HG03558 (cell line): ENCODE measurements at regions not wholly inside any gene's neighbourhood (a gene's known extent, or its start where the extent isn't known, plus 50 kb on each side); places are given as distances from the start of the nearest gene placed in this dataset.

ENCODE experiments used
- ATAC-seq: cut with Tn5 transposase; IDR thresholded peaks from one replicate; pipeline ENCODE4 v1.9.1; 2021; ENCODE audit warnings: moderate number of reproducible peaks; ENCODE audit not compliant: unreplicated experiment; ENCODE audit errors: extremely low read depth

GRCh38 chr17:77436481-77436880, 295.7 kb downstream of the SEC14L1 start:
- no peak for ATAC-seq

DNA sequence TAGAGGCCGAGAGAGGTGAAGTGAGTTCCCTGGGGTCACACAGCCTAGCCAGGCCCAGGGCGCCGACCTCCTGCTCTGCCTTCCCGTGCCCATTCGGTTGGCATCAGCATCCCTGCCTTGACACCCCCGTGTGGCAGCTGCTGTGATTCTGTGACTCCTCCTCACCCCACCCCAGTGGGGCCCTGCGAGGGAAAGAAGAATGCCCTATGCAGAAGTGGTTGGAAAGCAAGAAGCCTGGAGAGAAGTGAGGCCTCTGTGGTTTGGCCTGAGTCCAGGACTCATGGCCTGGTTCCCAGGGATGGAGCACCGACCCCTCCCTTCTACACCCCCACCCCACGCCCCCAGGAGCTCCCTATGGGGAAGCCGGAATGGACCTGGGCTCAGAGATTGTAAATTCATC, 296.2 kb downstream of the SEC14L1 start:
- no peak for ATAC-seq

GRCh38 chr17:77437747-77438146, 297.0 kb downstream of the SEC14L1 start:
- ATAC-seq: no peak

DNA sequence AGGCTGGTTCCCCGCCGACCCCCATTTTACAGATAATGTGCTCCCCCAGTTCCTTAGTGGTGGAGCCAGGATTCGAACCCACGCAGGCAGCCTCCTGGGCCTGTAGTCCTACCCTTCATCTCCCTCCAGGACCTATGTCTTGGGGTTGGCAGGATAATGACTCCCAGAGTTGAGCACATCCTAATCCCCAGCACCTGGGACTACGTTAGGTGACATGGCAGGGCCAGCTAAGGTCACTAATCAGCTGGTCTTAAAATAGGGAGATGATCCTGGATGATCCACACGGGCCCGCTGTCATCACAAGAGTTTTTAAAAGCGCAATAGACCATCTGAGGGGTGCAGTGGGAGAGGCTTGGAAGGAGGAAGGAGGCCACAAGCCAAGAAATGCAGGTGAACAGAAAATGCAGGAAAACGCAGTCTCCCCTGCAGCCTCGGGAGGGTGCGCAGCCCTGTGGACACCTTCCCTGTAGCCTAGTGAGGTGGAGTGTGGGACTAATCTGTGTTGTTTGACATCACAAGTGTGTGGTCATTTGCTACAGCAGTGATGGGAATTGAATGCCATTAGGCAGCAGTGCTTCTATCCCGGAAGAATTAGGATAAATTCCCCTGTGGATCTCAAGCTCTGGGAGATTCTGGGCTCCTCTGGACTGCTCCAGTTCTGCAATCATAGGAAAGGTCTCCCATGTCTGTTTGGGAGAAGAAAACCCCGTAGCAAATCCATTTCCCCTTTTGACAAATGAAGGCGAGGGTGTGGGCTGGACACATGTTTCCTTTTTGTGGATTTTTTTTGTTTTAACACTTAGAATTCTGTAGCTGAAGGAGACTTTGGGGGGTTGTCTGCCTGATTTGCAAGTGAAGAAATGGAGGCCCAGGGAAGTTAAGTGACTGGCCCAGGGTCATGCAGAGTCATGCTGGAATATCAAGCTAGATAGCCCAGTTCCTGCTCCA, 297.7 kb downstream of the SEC14L1 start:
- ATAC-seq: no peak

DNA sequence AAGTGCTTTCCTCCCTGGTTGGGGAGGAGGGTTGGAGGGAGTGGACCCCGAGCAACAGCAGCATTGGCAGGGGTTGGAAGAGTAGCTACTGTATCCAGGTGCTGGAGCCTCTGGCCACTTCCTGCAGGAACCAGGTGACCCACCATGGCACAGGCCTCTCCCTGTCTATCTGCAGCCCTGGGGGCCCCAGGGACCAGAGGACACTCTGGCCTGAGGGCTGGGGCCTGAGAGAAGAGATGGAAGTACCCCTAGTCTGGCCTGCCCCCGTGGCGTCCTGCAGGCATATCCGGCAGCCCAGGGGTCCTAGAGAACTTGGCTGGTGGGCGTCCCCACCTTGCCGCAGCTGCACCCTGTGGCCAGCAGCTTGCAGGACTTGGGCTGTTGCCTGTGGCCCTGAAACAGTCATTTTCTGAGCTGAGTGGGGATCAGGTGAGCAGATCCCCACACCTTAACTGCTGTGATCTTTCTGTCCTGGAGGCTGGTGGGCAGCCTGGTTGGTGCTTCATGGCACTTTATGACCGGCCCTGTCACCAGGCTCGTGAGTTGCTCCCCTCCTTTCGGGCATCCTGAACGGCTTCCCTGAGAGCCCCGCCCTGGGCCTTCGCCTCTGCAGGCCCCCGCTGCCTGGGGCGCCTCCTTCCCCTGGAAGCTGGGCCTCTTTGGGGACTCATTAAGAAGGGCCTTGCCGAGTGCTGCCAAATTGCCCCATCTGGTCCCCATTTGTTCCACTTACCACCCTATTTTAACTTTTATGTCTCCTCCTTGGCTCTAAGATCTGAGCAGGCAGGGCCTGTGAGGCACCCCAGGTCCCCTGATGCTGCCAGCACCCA, 298.6 kb downstream of the SEC14L1 start:
- no peak for ATAC-seq

DNA sequence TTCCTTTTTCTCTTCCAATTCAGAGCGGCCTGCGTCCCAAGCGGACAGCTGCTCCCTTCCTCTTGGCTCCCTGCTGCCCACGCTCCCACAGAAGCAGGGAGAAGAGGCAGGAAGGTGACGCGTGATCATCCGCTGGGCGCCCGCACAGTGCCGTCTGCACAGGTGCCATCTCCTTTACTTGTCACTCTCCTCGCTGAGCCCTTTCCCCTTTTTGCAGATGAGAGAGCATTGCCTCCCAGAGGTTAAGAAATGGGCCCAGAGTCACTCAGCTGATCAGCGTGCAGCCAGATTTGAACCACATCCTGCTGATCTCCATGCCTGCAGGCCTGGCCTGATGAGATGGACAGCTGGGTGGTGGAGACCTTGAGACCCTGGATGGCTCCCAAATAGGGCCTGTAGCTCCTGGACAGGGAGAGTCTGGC, 299.8 kb downstream of the SEC14L1 start:
- no peak for ATAC-seq

DNA sequence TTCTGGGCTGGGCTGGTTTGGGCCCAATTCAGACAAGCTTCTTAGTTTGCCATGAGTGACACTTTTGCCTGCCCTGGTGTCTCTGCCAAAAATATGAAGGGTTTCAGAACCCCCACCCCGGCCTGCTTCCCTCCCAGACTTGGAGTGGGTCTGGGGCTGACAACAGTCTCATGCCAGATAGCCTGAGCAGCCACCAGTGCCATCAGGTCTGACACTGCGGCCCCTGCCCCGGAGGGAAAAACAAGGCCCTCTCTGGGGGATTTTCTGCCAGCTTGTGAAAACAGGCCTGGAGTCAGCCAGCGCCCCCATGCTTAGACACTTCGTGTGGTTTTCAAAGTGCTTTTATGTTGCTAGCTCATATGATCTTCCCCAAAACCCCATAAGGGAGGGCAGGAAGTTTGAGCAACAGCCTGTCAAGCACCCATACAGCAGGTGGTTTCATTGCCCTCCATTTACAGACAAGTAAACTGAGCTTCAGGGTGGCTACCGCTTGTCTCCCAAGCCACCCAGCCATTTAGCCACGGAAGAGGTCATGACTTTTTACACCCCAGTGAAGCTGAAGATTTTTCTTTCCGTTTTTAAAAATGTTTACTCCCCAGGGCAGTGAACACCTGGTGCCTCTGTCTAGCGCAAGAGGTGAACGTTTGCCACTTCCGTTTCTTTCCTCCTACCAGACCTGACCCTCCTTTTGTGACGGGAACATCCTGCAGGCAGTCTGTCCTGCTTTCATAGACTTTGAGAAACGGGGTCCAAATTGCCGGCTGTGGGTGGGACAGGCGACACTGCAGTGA, 300.6 kb downstream of the SEC14L1 start:
- peak; percentile 26 for ATAC-seq

GRCh38 chr17:77441940-77442339, 301.2 kb downstream of the SEC14L1 start:
- no peak for ATAC-seq

DNA sequence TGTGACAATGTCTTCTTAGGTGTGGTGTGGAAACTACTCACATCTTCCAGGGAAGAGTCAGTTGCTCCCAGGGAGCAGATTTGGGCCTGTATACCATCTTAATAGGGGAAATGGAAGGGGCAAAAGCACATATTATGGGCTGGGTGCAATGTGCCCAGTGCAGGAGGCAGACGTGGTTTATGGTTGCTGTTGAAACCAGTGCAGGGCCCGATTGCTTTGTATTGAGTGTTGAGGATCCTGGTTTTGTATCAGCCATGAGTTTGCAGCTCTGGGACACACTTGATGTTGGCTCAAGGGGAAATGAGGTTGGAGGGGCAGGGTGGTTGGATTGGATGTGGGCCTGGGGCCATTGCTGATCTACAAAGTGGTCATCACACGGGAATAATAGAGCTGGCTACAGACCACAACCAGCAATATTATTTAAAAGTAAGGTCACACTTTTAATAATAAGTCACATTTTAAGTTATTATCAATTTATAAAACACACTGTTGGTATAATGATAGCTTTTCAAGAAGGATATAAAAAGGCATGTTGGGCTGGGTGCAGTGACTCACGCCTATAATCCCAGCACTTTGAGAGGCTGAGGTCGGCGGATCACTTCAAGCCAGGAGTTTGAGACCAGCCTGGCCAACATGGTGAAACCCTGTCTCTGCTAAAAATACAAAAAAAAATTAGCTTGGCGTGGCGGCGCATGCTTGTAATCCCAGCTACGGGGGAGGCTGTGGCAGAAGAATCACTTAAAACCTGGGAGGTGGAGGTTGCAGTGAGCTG, 302.4 kb downstream of the SEC14L1 start:
- ATAC-seq: no peak

DNA sequence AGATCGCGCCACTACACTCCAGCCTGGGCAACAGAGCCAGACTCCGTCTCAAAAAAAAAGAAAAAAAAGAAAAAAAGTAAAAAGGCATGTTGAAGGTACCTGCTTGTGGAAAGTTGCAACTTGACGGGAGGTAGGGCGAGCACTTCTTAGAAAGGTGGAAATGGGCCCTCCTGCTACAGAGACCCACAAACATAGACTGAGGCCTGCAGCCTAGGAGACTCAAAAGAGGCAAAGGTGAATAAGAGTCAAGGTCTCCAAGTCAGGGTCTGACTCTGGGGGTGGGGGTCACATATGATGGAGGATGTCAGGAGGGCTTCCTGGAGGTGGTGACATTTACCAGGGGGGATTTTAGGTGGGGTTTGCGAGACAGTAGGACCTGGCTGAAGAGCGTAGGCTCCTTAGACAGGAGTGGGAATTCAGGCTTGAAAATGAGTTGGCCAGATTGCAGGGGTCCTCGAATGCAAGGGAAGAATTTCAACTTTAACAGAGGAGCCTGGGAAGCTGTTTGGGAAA, 303.0 kb downstream of the SEC14L1 start:
- ATAC-seq: no peak

DNA sequence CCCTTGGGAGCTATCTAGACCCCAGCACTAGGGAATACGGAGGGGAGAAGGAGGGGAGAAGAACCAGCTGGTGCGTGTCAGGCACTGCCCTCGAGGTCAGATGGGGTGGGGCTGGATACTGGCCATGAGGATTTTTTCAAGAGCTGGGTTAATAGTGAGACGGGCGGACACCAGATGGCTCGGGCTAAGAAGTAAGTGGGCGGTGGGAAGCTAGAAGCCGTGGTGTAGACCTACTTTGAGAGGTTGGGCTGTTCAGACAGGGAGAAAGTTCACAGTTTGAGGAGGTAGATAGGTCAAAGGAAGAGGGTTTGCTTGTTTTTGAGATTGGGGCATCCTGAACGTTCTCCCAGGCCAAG, 303.8 kb downstream of the SEC14L1 start:
- no peak for ATAC-seq

- no peak for ATAC-seq
Observed at GRCh38 chr17:77444984-77445759, 304.4 kb downstream of the SEC14L1 start.

DNA sequence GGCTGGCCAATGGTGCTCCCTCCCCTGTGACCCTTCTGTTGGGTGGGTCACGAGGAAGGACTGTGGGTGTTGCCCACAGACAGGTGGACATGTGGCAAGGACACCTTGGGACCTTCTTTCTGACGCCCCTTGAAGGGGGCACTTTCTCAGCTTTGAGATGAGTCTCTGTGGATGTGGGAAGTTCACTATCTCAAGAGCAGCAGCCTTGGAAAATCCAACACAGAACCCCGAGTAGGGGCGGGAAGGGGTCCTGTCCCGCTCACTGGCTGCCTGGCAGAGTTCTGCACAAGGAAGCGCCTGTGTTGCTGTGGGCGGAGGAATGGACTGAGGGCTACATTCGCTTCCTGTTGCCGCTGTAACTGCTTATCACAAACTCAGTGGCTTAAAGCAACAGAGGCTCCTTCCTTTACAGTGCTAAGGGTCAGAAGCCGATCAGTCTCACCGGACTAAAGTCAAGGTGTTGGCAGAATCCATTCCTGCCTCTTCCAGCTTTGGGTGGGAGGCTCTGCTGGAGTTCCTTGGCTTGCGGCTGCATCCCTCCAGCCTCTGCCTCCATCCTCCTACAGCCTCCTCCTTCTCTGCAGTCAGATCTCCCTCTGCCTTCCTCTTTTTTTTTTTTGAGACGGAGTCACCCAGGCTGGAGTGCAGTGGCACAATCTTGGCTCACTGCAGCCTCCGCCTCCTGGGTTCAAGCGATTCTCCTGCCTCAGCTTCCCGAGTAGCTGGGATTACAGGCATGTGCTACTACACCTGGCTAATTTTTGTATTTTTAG, 305.2 kb downstream of the SEC14L1 start:
- ATAC-seq: no peak

DNA sequence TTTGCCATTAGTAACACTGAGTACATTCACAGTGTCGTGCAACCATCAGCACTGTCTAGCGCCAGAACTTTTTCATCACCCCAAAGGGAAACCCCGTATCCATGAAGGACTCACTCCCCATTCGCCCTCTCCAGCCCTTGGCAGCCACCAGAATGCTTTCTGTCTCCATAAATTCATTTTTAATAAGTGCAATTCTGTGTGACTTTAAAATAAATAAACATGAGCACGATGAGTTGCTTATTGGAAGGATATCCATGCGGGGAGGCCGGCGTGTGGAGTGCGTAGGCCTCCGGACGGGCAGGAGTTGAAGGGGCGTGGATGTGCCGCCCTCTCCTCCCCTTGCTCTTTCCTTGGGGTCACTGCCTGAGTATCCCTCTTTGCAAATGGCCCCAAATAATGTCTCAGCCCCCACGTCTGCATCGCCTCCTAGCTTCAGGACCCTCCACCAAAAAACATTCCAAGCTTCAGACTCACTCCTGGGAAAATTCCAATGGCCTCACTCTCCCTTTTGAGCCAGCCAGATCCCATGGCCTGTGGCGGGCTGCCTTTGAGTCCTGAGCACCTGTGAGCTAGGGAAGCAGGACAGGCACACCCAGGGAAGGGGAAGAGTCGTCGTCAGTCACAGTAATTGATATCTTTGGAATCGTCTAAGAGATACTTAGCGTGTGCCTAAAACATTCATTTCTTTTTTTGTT, 306.3 kb downstream of the SEC14L1 start:
- ATAC-seq: no peak

DNA sequence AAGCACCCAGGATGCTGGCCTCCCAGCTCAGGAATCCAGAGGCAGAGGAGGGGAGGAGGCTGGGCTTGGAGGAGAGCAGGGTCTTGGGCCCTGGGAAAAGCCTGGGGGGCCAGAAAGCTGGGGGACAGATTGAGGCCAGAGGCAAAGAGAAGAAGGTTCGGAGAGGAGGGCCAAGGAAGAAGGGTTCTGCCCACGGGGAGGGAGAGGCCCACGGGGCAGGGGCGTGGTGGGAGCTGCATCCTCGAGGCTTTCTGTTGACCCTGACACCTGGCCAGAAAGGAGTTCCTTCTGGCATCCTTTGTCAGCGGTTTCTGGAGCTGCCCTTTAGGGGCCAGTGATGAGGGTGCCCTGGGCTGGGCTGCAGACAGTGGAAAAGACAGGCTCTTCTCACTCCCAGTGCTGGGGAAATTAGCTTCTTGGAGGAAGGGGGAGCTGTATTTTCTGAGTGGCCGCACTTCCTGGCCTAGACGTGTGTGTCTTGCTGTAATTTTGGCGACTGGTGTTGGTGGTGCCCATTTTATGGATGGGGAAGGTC, 308.7 kb downstream of the SEC14L1 start:
- no peak for ATAC-seq

DNA sequence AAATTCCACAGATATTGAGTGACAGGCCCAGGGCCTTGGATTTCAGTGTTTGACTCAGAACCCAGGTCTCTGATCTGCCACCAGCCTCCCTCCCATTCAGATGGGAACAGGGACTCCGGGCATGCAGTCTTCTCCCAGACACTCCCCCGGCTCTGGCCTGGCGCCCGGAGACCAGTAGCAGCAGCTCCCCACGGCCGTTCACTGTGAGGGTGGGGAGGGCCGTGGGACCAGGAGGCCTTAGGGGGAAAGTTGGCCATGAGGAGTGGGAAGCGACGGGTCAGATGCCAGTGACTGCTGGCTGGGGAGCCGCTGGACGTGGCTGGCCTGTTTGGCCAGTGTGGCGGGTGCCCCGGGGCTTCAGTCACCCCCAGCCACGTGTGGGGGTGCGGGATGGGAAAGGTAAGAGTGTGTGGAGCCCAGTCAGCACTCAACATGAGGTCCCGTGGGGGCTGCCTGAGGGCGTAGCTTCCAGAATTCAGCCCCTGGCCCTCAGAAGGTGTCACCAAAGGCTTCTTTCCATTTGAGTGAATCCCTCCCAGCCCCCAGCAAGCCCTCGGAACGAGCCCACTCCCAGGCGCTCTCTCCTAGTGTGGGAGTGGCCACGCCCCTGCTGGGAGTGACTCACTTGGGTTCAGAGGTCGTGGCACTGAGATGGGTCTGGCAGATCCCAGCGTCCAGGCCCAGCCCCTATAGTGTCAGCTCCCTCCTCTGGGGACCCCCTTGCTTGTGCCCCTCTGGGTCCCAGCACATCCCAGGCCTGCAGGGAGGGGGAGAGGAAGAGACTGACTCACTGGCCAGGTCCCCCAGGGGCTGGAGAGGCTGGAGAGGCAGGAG, 309.4 kb downstream of the SEC14L1 start:
- no peak for ATAC-seq
